Endodermal cell (in vitro differentiated cells): ENCODE measurements at regions not wholly inside any gene's neighbourhood (a gene's known extent, or its start where the extent isn't known, plus 50 kb on each side); places are given as distances from the start of the nearest gene placed in this dataset.

ENCODE experiments used
- DNase-seq: peaks from one replicate; pipeline ENCODE4 v3.0.0-alpha.2; 2017
- H3K27ac ChIP-seq: 2 replicates; pipeline ENCODE4 v1.5.1; 2013; ENCODE audit warnings: mild to moderate bottlenecking, low read depth, low read length, moderate library complexity
- H3K27me3 ChIP-seq: 2 replicates; pipeline ENCODE4 v1.6.1; 2013; ENCODE audit warnings: mild to moderate bottlenecking, low read length, moderate library complexity; ENCODE audit not compliant: insufficient read depth, control insufficient read depth, poor library complexity, severe bottlenecking
- H3K36me3 ChIP-seq: 2 replicates; pipeline ENCODE4 v1.7.0; 2013; ENCODE audit warnings: mild to moderate bottlenecking, low read length, moderate library complexity; ENCODE audit not compliant: control insufficient read depth, insufficient read depth
- H3K4me1 ChIP-seq: one replicate; pipeline ENCODE4 v1.7.0; 2013; ENCODE audit warnings: low read length; ENCODE audit not compliant: control insufficient read depth, insufficient read depth
- H3K4me3 ChIP-seq: 2 replicates; pipeline ENCODE4 v1.5.1; 2013; ENCODE audit warnings: mild to moderate bottlenecking, low read length, moderate library complexity
- H3K9ac ChIP-seq: 2 replicates; pipeline ENCODE4 v1.6.1; 2013; ENCODE audit warnings: mild to moderate bottlenecking, low read length, moderate library complexity; ENCODE audit not compliant: poor library complexity, severe bottlenecking; ENCODE audit errors: extremely low read depth
- H3K9me3 ChIP-seq: 2 replicates; pipeline ENCODE4 v1.6.1; 2013; ENCODE audit warnings: mild to moderate bottlenecking, low read length, moderate library complexity; ENCODE audit not compliant: control insufficient read depth
- H3K27ac Mint-ChIP-seq: 2 replicates; pipeline ENCODE4 v1.8.0; 2020; ENCODE audit warnings: mixed read lengths
- H3K27me3 Mint-ChIP-seq: 2 replicates; pipeline ENCODE4 v1.8.0; 2021; ENCODE audit warnings: mild to moderate bottlenecking, mixed read lengths; ENCODE audit not compliant: insufficient read depth
- H3K36me3 Mint-ChIP-seq: 2 replicates; pipeline ENCODE4 v1.8.0; 2020; ENCODE audit warnings: low read depth, mixed read lengths
- H3K4me1 Mint-ChIP-seq: 2 replicates; pipeline ENCODE4 v1.8.0; 2020; ENCODE audit warnings: mixed read lengths
- H3K4me3 Mint-ChIP-seq: 2 replicates; pipeline ENCODE4 v1.8.0; 2020; ENCODE audit warnings: mild to moderate bottlenecking, moderate library complexity, mixed read lengths
- H3K9me3 Mint-ChIP-seq: 2 replicates; pipeline ENCODE4 v1.8.0; 2020; ENCODE audit warnings: mild to moderate bottlenecking, mixed read lengths
- CTCF ChIP-seq: fragments of 200-600 bp; sonication (generic); conservative IDR thresholded peaks from 2 replicates; pipeline ENCODE4 v1.5.0; 2021; ENCODE audit warnings: antibody characterized with exemption, mild to moderate bottlenecking
- WGBS, 2 experiments: methylation state at CpG; one replicate each; pipeline versions ENCODE4 v1.1.5 to v1.1.7; 2013; ENCODE audit warnings: missing lambda C conversion rate in 2 of 2, mixed read lengths in 1 of 2; ENCODE audit not compliant: insufficient coverage in 1 of 2, insufficient read length in 1 of 2; 5-methylcytosine and 5-hydroxymethylcytosine counted together

GRCh38 chr5:17403695-17404490 lies 94.1 kb upstream of the TAF11L2 start:
- Histone ChIP-seq H3K4me1 (peaks cover 24% of the 10 kb centered on the region), H3K4me3 (no peak overlapping the region), H3K9ac (no peak overlapping the region), H3K27me3 (no peaks in the 10 kb centered on the region), H3K27ac (no peak overlapping the region), H3K36me3 (no peaks in the 10 kb centered on the region), H3K9me3 (no peaks in the 10 kb centered on the region)
- WGBS, 2 experiments: 77 to 78% methylated on average over 7 to 10 of the region's 10 CpGs
- DNase-seq: no peak
- H3K4me3 Mint-ChIP-seq: no peak overlapping the region
- no peak for TF ChIP-seq CTCF
- peaks cover 36% of the 10 kb centered on the region for H3K27me3 Mint-ChIP-seq
- H3K9me3 Mint-ChIP-seq: no peaks in the 10 kb centered on the region
- H3K4me1 Mint-ChIP-seq: peaks cover 42% of the 10 kb centered on the region
- H3K27ac Mint-ChIP-seq: no peak overlapping the region
- H3K36me3 Mint-ChIP-seq: no peaks in the 10 kb centered on the region

DNA sequence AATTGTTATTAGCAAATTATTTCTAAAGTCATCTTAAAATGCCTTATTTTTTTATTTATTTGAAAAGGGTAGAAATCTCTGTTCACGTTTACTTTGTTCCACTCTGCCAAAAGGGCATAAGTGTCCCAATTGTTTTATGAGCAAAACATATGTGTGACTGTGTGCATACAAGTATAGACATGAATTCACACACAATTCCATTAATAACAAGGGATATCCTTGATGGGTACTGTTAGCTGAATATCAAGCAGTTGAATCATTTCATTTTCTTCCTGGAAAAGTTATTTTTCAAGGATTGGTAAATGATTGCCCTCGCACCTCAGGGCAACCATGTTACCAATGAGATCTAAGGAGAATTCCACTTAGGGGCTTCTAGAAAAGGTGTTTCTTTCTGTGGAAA lies 92.1 kb upstream of the TAF11L2 start:
- Mint-ChIP-seq H3K4me3 (no peak overlapping the region), H3K27me3 (peaks cover 26% of the 10 kb centered on the region), H3K4me1 (peaks cover 30% of the 10 kb centered on the region), H3K36me3 (no peaks in the 10 kb centered on the region), H3K27ac (no peak overlapping the region), H3K9me3 (no peaks in the 10 kb centered on the region)
- TF ChIP-seq CTCF: no peak
- no peaks in the 10 kb centered on the region for H3K36me3 ChIP-seq
- no peak overlapping the region for H3K9ac ChIP-seq
- no peaks in the 10 kb centered on the region for H3K9me3 ChIP-seq
- H3K4me1 ChIP-seq: peaks cover 20% of the 10 kb centered on the region
- WGBS, 2 experiments: 87 to 100% methylated on average over 1 to 2 of the region's 2 CpGs
- DNase-seq: no peak
- no peaks in the 10 kb centered on the region for H3K27me3 ChIP-seq
- no peak overlapping the region for H3K4me3 ChIP-seq
- no peak overlapping the region for H3K27ac ChIP-seq

- H3K27ac Mint-ChIP-seq: no peak overlapping the region
- H3K4me3 Mint-ChIP-seq: no peak overlapping the region
- Histone ChIP-seq H3K4me3 (no peak overlapping the region), H3K27ac (no peak overlapping the region), H3K4me1 (peaks cover 19% of the 10 kb centered on the region), H3K9ac (no peak overlapping the region), H3K9me3 (no peaks in the 10 kb centered on the region), H3K36me3 (no peaks in the 10 kb centered on the region), H3K27me3 (peaks cover 3% of the 10 kb centered on the region)
- H3K36me3 Mint-ChIP-seq: no peaks in the 10 kb centered on the region
- no peak for TF ChIP-seq CTCF
- 86 to 93% methylated on average over 2 of the region's 2 CpGs for WGBS, 2 experiments
- peaks cover 25% of the 10 kb centered on the region for H3K4me1 Mint-ChIP-seq
- peaks cover 27% of the 10 kb centered on the region for H3K27me3 Mint-ChIP-seq
- DNase-seq: no peak
- no peaks in the 10 kb centered on the region for H3K9me3 Mint-ChIP-seq
Observed at GRCh38 chr5:17406423-17406838, 91.6 kb upstream of the TAF11L2 start.
